Activated CD8-positive, alpha-beta memory T cell treated with anti-CD3 and anti-CD28 coated beads, Interleukin-2, amount 50 U/mL, for 48 hours (primary cell): ENCODE measurements at regions not wholly inside any gene's neighbourhood (a gene's known extent, or its start where the extent isn't known, plus 50 kb on each side); places are given as distances from the start of the nearest gene placed in this dataset.

Experiments used
- DNase-seq: peaks from one replicate; pipeline ENCODE4 v3.0.0-alpha.2; 2020

DNA sequence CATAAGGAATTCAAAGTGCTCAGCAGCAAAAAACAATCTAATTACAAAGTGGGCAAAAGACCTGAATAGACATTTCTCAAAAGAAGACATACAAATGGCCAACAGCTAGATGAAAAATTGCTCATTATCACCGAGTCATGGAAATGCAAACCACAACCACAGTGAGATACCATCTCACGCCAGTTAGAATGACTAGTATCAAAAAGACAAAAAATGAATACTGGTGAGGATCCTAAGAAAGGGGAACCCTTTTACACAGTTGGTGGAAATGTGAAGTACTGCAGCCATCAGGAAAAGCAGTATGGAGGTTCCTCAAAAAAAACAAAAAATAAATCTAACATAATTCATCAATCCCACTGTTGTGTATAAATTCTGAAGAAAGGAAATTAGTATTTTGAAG lies 1206.1 kb downstream of the EFNB2 start:
- no peak for DNase-seq

DNA sequence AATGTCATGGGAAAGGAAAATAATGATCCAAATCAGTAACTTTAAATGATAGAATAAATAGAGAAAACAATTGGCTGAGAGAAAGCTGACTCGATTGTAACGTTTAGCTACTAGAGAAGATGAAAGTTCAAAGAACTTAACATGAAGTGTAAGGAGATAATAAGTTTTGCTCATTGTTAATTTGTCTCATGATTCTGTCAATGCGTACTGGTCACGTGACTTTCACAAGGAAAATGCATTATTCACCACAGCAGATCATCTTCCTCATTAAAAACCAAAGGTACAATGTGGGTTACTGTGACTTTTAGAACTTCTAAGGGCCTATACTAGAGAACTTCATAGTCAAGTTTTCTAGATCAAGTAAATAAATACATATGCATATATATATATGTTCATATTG lies 1207.2 kb downstream of the EFNB2 start:
- no peak for DNase-seq

DNA sequence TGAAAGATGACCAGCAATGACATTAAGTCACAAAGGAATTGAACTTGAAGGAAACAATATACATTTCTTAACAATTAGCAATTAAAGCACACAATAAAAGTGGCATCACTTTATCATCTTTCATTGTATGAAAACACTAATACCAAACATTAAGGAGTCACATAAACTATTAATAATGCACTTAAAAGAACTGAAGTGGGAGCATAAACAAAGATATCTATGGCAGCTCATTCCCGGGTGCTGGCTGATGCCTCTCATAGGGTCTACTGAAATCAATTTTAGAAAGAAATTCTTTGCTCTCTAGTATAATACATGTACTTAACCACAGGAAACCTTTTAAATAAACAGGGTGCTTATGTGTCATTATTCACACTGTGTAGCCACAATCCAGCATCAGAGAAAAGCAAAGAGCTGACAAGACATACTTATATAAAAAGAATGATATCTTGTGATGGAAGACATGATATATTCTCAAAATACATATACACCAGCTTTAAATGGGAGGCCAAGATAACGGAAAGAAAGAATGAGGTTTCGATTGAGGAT lies 1207.8 kb downstream of the EFNB2 start:
- DNase-seq = no peak

DNA sequence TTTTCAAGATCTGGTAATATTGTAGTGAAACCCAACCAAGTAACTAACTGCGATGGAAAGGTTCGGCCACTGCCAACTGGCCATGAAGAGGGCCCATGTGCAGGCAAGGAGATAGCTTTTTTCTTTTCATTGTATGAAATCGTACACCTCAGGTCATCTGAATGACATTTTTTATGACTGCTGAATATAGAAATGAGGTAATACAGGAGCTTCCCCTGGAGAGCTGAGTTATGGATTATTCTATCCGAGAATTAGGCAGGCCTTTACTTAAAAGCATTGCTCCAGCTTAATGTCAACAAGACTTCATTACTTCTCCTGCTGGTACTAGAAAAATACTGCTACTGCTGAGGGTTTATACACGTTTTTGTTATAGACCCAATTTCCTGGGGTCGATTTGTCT lies 1215.6 kb downstream of the EFNB2 start:
- no peak for DNase-seq

DNA sequence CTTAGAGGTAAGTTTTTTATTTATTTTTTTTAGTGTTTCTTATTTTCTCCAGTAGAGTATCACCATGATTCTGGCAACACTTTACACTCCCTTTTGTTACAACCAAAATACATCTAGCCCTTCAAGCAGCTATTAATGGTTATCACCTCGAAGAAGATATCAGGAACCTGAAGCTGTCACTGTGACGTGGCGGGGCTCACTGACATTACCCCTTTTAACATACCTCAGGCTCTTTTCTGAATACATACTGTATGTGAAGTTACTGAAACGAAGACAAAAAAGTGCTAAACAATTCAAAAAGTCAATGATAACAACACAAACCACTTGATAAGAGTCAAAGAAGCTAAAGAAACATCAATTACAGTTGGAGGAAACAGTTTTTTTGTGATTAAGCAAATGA lies 1218.7 kb downstream of the EFNB2 start:
- no peak for DNase-seq

DNA sequence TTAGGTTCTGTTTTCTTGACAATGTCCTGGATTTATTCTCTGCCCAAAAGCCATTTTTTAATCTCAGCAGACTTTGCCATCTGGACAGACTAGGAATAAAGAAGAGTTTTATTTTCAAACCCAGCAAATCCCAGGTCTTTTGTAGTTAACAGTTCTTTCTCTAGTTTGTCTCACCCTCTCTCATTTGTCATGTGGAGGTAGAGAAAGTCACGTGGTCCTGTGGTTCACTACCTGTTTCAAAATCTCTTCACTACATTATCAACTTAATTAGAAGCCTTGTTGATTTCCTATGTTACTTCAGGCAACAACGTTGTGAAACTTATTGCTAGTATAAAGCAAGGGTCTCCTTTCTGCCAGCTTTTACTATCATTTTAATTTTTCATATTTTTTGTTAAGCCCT lies 1222.6 kb downstream of the EFNB2 start:
- no peak for DNase-seq

DNA sequence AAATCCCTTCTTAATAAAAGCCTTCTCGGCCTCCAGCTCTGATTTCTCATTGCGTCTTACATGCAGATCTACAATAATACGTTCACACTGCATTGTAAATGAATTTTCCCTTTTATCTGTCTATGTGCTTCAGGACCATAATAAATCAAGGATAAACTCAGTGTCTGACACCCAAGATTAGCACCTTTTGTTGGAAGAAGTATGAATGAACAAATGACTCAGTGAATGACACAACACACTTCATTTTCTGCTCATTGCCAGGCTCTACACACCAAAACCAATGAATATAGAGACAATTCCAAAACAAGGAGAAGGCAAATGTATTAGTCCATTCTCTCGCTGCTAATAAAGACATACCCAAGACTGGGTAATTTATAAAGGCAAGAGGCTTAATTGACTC lies 1224.4 kb downstream of the EFNB2 start:
- DNase-seq = no peak

DNA sequence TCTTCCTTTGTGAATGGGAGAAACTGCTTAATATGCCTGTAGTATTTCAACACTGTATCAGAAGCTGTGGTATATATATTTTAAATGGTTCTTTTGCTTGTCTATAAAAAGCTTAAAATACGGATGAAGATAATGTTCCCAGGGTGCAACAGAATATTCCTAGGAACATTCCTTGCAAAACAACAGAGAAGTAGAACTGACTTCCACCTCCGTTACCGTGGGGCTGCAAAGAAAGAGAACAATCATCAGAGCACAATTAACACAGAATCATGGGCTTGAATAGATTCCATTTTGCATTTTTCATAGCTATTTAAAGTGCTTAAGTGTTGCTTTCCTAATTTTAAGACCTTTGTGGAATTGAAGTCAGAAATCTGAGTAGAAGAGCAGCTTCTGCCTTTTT lies 1227.7 kb downstream of the EFNB2 start:
- no peak for DNase-seq

DNA sequence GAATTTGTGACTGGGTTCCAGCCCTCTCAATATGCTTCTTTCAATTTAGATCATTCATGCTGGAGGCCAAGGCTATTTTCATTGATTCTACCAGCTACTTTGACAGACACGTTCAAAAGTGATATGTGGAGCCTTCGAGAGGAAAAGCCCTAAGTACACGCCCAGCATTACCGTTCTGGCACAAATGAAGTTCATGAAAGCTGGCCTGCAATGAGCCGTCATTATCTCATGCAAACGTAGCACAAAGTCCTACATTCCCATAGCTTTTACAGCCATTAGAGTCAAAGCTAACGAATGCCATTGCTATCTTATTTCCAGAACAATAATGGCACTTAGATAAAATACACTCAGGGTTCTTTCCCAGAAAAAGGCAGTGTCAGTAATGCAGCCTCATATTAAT lies 1237.6 kb downstream of the EFNB2 start:
- DNase-seq = no peak

DNA sequence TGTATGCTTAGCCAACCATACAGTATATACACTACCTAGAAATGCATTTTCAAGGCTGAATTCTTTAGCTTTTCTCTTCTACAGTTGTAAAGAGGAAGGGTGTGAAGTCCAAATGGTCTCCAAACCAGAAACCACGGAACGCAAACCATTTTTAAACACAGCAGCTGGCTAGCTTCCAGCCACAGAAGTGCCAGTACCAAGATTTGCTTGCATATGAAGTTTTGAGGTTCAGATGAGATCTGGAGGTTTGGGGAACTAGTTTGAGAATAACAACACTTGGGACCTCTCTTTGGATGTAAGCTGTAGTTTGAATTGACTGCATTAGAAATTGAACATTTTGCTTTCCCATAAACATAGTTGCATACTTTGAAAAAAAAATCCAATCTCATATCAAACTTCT lies 1243.5 kb downstream of the EFNB2 start:
- no peak for DNase-seq

DNA sequence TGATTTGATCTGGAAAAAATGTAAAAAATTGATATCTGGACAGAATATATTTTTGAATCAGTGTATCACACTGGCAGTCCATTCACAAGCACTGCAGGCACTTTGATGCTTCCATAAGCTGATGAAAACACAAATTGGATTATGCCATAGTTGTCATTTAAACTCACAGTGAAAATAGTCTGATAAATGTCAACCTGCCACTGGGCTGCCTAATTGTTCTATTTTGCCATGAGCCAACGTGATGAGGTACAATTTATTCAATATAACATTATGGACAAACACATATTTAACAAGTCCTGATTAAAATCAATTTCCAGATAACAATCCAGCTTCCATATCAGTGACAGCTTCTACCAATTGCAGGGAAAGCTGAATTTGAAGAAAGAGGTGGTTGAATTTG lies 1244.9 kb downstream of the EFNB2 start:
- no peak for DNase-seq

DNA sequence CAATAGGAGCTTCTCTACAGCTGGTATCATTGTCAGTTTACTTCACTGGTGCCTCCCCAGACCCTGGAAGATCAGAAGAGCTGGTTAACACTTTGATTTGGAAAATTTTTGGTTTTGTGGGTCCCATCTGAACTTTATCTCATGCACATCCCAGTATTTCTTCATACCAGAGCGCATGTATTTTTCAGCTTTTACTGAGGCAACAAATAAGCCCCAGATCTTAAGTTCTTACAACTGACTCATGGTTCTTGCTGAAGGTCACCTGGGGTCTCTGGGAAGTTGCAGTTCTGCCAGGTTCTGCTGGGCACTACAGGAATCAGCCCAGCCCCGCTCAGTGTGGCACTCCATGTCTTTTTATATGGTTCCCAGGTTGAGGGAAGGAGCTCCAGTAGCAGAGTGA lies 1249.9 kb downstream of the EFNB2 start:
- no peak for DNase-seq

DNA sequence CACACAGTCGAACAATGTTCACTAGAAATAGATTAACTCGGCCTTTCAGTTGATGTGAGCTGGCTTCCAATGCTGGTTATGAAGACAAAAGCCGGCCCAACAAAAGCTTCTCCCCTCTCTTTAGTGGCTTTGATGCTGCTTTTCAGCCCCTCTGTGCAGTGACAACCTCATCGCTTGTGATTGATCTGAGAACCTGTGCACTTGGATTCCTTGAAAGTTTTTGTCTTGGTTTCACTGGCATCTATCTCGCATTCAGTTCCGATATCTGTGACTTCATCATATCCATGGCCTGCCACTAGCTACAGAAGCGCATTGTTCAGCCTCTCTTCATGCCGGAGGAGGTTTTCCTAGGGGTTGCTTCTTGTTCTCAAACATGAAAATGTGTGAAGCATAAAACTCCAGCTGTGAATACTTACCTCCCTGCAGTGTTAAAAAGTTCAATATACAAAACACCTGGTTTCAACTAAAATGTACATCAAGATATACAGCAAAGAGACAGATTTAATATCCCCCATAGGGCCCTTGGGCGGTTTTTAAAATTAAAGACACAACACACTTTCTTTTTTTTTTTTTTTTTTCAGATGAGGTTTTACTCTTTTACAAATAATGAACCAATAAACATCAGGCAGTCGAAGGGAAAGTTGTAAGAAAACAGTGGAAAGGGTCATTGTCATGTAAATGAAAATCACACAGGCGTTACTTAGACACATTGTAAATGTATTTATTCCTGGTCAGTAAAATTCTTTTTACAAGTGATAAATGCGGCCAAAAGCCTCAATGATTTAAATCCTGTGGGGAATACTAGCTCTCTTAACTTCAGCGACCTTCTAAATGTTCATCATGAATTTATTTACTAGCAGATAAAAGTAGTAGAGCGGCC lies 1252.8 kb downstream of the EFNB2 start:
- no peak for DNase-seq

DNA sequence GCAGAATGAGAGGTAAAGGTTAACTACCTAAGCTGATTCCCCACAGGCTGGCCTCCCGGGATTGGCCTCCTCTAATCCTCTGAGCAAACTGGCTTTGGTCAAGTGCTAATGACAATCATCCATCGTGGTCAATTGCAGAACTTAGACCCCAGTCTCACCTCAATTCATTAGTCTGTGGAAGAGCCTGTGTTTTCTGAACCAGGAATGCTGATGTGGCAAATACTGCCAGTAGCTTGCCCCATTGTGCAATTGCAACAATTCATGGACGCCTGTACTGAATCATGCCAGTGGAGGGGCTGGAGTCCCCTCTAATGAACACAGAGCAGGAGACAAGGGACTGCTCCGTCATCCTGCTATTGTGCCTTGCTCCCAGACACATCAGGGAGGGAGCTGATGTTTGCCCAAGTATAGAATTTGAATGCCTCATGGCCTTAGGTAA lies 1256.5 kb downstream of the EFNB2 start:
- DNase-seq = no peak

DNA sequence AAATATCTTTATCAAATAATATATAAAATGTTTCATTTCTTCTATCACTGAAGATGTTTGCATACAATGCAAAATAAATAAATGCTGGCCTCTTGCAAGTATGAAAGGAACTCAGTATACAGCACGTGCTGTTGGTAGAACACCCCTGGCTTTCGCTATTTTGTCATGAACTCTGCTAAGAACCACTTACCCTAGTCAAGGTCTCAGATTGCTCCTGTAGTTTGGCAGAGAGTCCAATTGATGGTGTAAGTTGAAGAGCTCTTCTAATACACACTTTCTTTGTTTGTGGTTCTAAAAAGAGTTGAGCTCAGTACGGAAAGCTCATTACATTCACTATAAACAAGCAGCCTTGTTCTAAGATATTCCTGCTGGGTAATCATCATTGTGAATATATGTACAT lies 1258.9 kb downstream of the EFNB2 start:
- no peak for DNase-seq

DNA sequence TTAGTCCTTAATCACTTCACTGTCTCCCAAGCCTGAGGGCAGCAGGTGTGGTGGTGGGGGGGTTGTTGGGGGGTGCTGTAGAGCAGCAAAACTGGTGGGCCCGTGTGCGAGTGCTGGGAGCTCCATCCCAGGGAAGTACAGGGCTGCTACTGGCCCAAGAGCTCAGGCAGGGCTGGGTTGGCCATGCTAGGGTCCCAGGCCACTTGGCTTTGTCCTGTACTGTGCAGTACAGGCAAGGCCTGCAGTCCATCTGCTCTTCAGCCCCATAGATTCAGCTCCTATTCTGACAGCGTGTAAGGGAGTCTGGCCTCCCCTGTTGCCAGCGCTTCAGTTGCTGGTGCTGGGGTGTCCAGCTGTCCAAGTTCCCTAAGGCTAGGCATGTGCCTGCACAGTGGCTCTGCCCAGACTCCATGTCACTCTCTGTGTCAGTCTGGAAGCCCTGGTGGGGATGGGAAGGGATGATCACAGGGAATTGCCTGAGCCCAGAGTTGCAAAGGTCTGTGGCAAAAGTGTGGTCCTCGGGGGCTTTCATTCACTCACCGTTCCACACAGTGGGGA lies 1261.7 kb downstream of the EFNB2 start:
- no peak for DNase-seq

DNA sequence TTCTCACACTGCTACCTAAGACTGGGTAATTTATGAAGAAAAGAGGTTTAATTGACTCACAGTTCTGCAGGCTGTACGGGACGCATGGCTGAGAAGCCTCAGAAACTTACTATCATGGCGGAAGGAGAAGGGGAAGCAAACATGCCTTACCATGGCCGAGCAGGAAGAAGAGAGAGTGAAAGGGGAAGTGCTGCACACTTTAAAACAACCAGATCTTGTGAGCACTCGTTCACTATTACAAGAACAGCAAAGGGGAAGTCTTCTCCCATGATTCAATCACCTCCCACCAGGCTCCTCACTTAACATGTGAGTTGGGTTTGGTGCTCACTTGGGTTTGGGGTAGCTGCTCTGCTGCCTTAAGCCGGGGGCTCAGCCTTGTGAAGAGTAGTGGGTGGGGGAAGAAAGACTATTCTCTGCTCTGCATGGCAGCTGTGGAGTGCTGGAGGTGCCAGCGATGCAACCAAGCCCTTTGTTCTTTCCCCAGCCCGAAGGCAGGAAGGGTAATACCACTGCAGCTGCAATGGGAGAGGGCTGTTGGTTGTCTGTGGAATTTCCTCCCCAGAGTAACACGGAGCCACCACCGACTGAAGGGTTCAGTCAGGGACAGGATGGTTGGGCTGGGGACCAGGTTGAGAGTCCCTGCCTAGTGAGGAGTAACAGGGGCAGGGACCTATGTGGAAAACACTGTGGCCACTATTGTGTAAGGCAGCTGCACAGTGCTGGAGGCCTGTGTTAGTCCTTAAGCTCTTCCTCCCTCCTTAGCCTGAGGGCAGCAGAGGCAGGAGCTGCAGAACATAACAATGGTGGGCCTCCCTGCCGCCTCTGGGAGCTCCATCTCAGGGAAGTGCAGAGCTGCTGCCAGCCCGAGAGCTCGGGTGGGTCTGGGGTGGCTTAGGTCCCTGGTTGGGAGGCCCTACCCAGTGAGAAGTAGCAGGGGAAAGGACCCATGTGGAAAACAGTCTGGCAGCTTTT lies 1262.5 kb downstream of the EFNB2 start:
- no peak for DNase-seq

DNA sequence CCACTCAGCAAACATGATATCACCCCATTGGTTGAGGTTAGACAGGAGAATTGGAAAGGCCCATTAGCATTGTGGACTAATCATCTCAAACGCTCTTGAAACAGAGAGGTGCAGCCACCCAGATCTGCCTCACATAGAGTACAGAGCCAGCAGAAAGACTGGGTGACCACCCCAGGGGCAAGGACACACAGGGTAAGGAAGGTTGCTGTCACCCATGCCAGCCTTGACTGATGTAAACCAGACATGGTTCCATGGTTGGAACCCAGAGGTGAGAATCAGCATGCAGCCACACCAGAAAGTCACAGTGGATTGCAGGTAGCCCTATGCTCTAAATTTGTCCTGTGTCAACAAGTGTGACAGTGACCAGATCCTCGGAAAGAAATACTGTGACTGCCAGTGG lies 1268.8 kb downstream of the EFNB2 start:
- no peak for DNase-seq

DNA sequence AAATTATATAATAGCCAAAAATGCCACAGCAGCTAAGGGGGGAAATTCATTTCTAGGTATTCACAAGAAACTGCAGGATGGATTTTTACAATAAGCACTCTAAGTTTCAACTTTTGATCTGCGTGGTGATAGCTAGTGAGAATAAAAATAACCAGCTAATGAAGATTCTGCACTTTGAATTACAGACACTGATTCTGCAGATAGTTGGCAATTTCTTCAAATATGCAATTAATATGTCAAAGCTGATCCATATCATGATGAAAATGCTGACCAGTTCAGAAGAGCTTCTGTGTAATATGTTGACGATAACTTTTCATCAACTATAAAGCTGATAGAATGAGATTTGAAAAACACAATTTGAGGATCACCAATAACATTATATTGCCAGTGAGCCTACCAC lies 1272.9 kb downstream of the EFNB2 start:
- no peak for DNase-seq

DNA sequence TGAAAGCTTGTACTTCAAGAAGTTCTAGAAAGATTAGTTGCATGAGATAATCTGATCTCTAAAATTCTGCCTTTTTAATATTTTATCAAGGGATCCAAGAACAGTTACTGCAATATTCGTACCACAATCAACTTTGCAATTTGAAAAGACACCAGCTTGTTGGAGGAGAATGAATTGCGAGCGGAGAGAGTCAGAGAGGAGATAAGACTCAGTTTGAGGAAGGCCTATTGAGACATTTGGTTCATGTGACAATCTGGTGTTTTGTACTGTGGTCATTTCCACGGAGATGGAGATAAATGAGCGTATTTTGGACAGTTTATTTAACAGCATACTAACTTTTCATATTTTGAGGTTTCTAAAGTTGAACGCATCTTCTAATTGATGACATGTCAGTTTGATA lies 1276.0 kb downstream of the EFNB2 start:
- DNase-seq = no peak

DNA sequence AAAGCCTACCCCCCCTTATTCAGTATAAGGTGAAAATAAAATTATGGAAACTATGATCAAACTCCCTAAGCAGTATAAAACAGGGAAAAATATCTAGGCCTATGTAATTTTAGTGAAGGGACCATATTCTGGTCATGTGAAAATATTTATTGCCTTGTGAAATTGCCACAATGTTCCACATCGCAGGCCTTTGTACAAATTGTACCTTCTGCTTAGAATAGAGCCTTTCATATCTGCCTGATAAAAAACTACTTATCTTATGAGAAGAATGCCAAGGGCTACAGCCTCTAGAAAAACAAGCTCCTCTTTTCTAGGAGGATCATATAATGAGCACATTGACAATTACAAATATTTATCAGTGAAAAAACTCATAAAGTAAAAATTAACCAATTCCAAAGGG lies 1280.0 kb downstream of the EFNB2 start:
- DNase-seq = no peak

DNA sequence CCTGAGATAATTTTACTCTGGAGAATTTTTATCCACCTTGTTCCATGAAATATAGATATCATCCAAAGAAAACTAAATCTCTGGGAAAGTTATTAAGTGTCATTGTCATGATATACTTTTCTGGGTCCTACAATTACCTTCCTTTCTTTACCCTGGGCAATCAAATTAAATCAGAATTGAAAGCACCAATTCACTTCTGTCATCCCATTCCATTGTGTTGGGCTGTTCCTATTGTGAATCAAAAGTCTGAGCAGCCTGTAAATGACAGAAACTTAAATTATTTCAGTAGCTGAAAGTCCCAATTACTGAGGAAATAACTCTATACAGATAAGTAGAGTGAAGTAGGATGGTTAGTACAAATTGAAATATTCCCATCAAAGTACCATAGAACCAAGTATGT lies 1284.2 kb downstream of the EFNB2 start:
- DNase-seq = no peak

DNA sequence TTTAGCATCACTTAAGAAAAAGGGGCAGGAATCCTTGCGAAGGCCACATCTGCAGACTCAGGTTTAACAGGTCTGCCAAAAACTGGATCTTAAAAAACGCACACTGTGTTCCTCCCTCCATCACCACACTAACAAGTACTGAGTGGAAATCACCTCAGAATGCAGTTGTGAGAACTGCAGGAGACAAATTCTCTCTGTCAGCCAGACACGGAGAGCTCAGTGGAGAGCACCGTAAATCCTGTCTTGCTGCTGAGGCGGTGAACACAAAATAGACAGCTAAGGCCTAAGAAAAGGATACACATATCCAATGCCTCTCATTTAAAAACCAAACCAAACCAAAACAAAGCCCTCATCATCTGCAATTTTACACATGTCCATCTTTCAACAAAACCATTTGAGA lies 1287.6 kb downstream of the EFNB2 start:
- no peak for DNase-seq
